ENCODE measurements at regions not wholly inside any gene's neighbourhood (a gene's known extent, or its start where the extent isn't known, plus 50 kb on each side); places are given as distances from the start of the nearest gene placed in this dataset.

DNA sequence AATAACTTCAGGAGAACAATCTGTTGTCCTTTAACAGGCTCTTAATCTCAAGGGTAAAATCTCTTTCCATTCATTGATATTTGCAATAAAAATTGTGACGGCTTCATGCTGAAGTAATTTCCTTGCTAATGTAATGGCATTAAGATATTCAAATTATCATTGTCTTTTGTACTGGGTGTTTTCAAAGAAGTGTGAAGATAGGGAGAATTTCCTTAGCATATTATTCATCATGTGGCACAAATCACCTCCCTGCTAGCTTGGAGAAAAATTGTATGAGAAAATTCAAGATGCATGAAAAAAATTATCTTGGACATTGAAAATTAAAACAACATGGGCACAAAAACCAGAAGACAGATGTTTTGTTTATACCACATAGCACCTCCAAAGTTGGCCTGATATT lies 63.6 kb upstream of the ARID2 start:
- BruUV-seq (replicated peaks) = no TSS peak
- Histone ChIP-seq H3K36me3 (replicated peaks in 1 of 2; ENCODE audit: control insufficient read depth in 1 of 2, insufficient read depth in 2 of 2, low read length in 2 of 2) (no peaks in the 10 kb centered on the region), H3K4me2 (ENCODE audit: low read depth, low read length) (no peak overlapping the region), H3K4me1 (ENCODE audit: insufficient read depth, low read length) (no peaks in the 10 kb centered on the region), H3K27me3 (ENCODE audit: control insufficient read depth in 1 of 2, insufficient read depth in 2 of 2, low read length in 2 of 2) (no peaks in the 10 kb centered on the region), H2AFZ (ENCODE audit: low read length) (no peak overlapping the region), H4K20me1 (ENCODE audit: insufficient read depth, low read length) (no peaks in the 10 kb centered on the region), H3K79me2 (ENCODE audit: insufficient read depth, low read length) (no peaks in the 10 kb centered on the region), H3K4me3 (replicated peaks in 1 of 3; ENCODE audit: insufficient read depth in 1 of 3, low read depth in 2 of 3, low read length in 3 of 3) (no peak overlapping the region), H3K9me3 (ENCODE audit: low read length) (no peaks in the 10 kb centered on the region), H3K9ac (ENCODE audit: insufficient read depth, low read depth, low read length) (no peak overlapping the region), H3K27ac (ENCODE audit: extremely low read length, insufficient read depth, low read length) (no peak overlapping the region)
- no peak for FAIRE-seq
- in situ Hi-C loops (cut with HindIII; ENCODE audit: extremely low pct_ligation_motif_present, low pct_unique_long_range_greater_than_20kb) = no loop called here
- no peak for TF ChIP-seq JUNB (CRISPR knock-in tag; IDR thresholded peaks at IDR 0.05; ENCODE audit: borderline replicate concordance)
- no peak for TF ChIP-seq CBFB (CRISPR knock-in tag; IDR thresholded peaks at IDR 0.05)
- TF ChIP-seq NFIC (IDR thresholded peaks at IDR 0.05; ENCODE audit: low read length) = no peak
- TF ChIP-seq, protein P1, sequence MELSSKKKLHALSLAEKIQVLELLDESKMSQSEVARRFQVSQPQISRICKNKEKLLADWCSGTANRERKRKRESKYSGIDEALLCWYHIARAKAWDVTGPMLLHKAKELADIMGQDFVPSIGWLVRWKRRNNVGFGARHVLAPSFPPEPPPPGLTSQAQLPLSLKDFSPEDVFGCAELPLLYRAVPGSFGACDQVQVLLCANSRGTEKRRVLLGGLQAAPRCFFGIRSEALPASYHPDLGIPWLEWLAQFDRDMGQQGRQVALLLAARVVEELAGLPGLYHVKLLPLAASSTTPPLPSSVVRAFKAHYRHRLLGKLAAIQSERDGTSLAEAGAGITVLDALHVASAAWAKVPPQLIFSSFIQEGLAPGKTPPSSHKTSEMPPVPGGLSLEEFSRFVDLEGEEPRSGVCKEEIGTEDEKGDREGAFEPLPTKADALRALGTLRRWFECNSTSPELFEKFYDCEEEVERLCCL (CRISPR knock-in tag; IDR thresholded peaks at IDR 0.05; ENCODE audit: borderline replicate concordance) = no peak
- no peak for TF ChIP-seq ZBTB7B (CRISPR knock-in tag; IDR thresholded peaks at IDR 0.05)
- TF ChIP-seq POLR2AphosphoS5 (IDR thresholded peaks at IDR 0.05; ENCODE audit: low read depth, low read length) = no peak
- no peak for TF ChIP-seq ZNF605 (CRISPR knock-in tag; IDR thresholded peaks at IDR 0.05)
- TF ChIP-seq RFXANK (CRISPR knock-in tag; IDR thresholded peaks at IDR 0.05) = no peak
- TF ChIP-seq SMC3 (IDR thresholded peaks at IDR 0.05; ENCODE audit: low read length) = no peak
- TF ChIP-seq PHF8 (CRISPR knock-in tag; IDR thresholded peaks at IDR 0.05) = no peak
- TF ChIP-seq, protein P2, sequence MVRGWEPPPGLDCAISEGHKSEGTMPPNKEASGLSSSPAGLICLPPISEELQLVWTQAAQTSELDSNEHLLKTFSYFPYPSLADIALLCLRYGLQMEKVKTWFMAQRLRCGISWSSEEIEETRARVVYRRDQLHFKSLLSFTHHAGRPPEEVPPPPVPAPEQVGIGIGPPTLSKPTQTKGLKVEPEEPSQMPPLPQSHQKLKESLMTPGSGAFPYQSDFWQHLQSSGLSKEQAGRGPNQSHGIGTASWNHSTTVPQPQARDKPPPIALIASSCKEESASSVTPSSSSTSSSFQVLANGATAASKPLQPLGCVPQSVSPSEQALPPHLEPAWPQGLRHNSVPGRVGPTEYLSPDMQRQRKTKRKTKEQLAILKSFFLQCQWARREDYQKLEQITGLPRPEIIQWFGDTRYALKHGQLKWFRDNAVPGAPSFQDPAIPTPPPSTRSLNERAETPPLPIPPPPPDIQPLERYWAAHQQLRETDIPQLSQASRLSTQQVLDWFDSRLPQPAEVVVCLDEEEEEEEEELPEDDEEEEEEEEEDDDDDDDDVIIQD (CRISPR knock-in tag; IDR thresholded peaks at IDR 0.05; ENCODE audit: low read depth) = no peak
- TF ChIP-seq KDM3A (CRISPR knock-in tag; IDR thresholded peaks at IDR 0.05; ENCODE audit: low read depth) = no peak
- TF ChIP-seq, protein P3, sequence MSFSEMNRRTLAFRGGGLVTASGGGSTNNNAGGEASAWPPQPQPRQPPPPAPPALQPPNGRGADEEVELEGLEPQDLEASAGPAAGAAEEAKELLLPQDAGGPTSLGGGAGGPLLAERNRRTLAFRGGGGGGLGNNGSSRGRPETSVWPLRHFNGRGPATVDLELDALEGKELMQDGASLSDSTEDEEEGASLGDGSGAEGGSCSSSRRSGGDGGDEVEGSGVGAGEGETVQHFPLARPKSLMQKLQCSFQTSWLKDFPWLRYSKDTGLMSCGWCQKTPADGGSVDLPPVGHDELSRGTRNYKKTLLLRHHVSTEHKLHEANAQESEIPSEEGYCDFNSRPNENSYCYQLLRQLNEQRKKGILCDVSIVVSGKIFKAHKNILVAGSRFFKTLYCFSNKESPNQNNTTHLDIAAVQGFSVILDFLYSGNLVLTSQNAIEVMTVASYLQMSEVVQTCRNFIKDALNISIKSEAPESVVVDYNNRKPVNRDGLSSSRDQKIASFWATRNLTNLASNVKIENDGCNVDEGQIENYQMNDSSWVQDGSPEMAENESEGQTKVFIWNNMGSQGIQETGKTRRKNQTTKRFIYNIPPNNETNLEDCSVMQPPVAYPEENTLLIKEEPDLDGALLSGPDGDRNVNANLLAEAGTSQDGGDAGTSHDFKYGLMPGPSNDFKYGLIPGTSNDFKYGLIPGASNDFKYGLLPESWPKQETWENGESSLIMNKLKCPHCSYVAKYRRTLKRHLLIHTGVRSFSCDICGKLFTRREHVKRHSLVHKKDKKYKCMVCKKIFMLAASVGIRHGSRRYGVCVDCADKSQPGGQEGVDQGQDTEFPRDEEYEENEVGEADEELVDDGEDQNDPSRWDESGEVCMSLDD (CRISPR knock-in tag; IDR thresholded peaks at IDR 0.05; ENCODE audit: borderline replicate concordance) = no peak
- no peak for DNase-seq (ENCODE audit: low spot score)
- intact Hi-C loops (cut with micrococcal nuclease; ENCODE audit: unreplicated experiment) = no loop called here
- ChIA-PET POLR2A (no interaction called here), CTCF (ENCODE audit: low intra/inter-chr PET ratio, low total read pairs) (no interaction called here)
- no peak for ATAC-seq
- WGBS (ENCODE audit: low lambda C conversion rate) = 0% methylated on average over 1 of the region's 1 CpG
